ENCODE measurements at regions not wholly inside any gene's neighbourhood (a gene's known extent, or its start where the extent isn't known, plus 50 kb on each side); places are given as distances from the start of the nearest gene placed in this dataset.

DNA sequence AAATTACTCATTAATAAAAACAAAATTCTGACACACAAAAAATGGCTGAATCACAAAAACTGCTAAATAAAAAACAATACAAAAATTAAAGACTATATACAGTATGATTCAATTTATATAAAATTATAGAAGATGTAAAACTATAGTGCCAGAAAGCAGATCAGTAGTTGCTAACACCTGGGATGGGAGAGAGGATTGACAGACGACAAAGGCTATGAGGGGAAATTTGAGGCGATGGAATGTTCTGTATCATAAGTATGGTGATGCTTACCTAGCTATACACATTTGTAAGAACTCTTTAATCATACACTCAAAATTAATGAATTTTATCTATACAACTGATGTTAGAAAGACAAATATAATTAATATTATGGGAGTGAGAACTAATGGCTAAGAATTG lies 247.9 kb upstream of the GJE1 start:
- TF ChIP-seq, protein P1, sequence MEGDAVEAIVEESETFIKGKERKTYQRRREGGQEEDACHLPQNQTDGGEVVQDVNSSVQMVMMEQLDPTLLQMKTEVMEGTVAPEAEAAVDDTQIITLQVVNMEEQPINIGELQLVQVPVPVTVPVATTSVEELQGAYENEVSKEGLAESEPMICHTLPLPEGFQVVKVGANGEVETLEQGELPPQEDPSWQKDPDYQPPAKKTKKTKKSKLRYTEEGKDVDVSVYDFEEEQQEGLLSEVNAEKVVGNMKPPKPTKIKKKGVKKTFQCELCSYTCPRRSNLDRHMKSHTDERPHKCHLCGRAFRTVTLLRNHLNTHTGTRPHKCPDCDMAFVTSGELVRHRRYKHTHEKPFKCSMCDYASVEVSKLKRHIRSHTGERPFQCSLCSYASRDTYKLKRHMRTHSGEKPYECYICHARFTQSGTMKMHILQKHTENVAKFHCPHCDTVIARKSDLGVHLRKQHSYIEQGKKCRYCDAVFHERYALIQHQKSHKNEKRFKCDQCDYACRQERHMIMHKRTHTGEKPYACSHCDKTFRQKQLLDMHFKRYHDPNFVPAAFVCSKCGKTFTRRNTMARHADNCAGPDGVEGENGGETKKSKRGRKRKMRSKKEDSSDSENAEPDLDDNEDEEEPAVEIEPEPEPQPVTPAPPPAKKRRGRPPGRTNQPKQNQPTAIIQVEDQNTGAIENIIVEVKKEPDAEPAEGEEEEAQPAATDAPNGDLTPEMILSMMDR (conservative IDR thresholded peaks at IDR 0.05 in 1 of 2, IDR thresholded peaks at IDR 0.05 in 1 of 2; ENCODE audit: extremely low read depth in 1 of 2, insufficient read depth in 1 of 2, low read depth in 1 of 2, low read length in 2 of 2), result no peak
- no peak for TF ChIP-seq EZH2 (IDR thresholded peaks at IDR 0.05; ENCODE audit: borderline replicate concordance, low read length)

Data from mammary epithelial cell (primary cell).